Dedifferentiated amniotic fluid mesenchymal stem cell (primary cell): ENCODE measurements at regions not wholly inside any gene's neighbourhood (a gene's known extent, or its start where the extent isn't known, plus 50 kb on each side); places are given as distances from the start of the nearest gene placed in this dataset.
"Not testable (repeated sequence)": the region's sequence is repeated elsewhere in the genome, so short reads cannot be mapped to it uniquely, and the experiment has no call there.

Experiments
- DNase-seq: peaks from one replicate; pipeline ENCODE4 v3.0.0-alpha.2; 2016; ENCODE audit errors: extremely low spot score

- no peak for DNase-seq
Measured at GRCh38 chr1:143619851-143620250, 351.9 kb downstream of the FAM72C start.

GRCh38 chr1:143611159-143611558, 360.6 kb downstream of the FAM72C start:
- no peak for DNase-seq

DNA sequence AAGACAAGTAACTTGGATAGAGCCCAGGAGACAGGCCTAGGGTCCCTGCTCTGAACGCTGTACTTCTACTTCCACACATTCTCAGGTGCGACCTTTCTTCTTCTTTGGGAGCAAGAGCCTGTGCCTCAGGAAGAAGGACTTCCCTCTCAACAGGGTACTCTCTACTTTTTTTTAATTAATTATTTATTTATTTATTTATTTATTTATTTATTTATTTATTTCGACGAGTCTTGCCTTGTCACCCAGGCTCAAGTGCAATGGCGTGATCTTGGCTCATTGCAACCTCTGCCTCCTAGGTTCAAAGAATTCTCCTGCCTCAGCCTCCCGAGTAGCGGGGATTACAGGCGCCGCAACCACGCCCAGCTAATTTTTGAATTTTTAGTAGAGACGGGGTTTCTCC, 361.6 kb downstream of the FAM72C start:
- no peak for DNase-seq

DNA sequence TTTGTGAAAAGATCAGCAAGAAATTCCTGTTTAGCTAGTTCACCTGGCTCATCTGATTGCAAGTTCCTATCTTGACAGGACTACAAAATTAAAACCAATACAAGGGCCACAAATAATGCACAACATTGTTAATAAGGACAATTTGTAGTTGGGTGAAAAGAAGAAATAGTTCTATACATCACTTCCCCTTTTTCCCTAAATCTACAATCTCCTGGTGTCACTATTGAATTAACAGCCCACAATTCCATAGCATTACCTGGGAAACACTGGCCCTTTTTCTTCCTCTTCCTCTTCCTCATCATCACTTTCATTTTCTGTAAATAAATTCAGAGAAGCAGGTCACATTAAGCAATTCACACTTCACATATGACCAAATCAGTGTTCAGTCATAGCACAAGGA, 366.9 kb downstream of the FAM72C start:
- DNase-seq: no peak

- no peak for DNase-seq
Measured at GRCh38 chr1:143584508-143584907, 387.3 kb downstream of the FAM72C start.

DNA sequence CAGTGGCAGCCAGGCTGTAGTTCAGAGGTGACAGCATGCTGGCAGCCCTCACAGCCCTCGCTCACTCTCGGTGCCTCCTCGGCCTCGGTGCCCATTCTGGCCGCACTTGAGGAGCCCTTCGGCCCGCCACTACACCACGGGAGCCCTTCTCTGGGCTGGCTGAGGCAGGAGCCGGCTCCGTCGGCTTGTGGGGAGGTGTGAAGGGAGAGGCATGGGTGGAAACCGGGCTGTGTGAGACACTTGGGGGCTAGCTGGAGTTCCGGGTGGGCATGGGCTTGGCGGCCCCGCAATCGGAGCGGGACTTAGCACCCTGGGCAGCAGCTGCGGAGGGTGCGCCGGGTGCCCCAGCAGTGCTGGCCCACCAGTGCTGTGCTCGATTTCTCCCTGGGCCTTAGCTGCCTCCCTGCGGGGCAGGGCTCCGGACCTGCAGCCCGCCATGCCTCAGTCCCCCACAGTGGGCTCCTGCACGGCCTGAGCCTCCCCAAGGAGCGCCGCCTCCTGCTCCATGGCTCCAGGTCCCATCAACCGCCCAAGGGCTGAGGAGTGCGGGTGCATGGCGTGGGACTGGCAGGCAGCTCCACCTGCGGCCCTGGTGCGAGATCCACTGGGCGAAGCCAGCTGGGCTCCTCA, 396.8 kb downstream of the FAM72C start:
- DNase-seq: no peak

DNA sequence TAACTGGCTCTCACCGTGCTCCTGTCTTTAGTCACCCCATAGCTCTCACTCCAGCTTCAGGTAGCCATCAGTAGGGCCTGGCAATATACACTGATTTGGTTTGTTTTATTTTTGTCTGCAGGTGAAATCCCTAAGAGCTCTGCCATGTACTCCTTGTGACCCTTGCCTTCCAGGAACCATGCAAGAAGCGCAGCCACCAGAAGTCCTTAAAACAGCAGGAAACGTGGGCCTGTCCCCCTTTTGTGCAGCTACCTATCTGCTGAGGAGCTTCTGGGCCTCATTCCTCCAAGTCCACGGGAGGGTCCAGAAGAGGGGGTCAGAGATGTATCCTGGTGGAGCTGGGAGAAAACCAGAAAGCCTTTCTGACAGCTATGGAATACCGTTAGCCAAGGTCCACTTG, 399.1 kb downstream of the FAM72C start:
- DNase-seq: not testable (repeated sequence)

- DNase-seq: not testable (repeated sequence)
Measured at GRCh38 chr1:143563761-143564160, 408.0 kb downstream of the FAM72C start.

DNA sequence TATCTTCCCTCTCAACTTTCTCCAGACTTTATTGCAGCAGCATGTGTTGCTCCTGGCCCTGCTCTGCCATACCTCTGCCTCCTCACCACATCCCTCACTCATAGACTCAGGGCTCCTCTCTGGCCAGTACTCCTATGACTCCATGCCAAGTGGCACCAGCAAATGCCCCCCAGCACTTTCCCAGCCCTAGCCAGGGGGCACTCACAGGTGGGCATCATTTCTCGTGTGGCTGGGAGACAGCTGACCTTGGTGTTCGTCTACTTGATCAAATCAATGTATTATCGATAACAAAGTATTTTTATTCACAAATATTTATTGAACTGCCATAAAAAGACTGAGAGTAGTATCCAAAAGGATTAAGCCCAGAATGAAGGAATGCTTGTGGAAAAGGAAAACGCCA, 418.2 kb downstream of the FAM72C start:
- no peak for DNase-seq

DNA sequence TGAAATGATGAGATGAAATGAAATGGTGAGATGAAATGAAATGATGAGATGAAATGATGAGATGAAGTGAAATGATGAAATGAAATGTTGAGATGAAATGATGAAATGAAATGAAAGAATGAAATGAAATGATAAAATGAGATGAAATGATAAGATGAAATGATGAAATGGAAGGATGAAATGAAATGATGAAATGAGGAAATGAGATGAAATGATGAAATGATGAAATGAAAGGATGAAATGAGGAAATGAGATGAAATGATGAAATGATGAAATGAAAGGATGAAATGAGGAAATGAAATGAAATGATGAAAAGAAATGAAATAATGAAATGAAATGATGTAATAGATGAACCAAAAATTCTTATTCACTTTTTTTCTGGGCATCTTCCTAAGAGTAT, 467.1 kb downstream of the FAM72C start:
- DNase-seq: not testable (repeated sequence)

GRCh38 chr1:143504080-143504479, 467.7 kb downstream of the FAM72C start:
- not testable (repeated sequence) for DNase-seq

GRCh38 chr1:143503048-143503447, 468.7 kb downstream of the FAM72C start:
- DNase-seq: not testable (repeated sequence)

GRCh38 chr1:143502038-143502437, 469.7 kb downstream of the FAM72C start:
- DNase-seq: not testable (repeated sequence)

GRCh38 chr1:143498059-143498749, 473.6 kb downstream of the FAM72C start:
- DNase-seq: not testable (repeated sequence)

- no peak for DNase-seq
Measured at GRCh38 chr1:143497374-143497747, 474.4 kb downstream of the FAM72C start.

DNA sequence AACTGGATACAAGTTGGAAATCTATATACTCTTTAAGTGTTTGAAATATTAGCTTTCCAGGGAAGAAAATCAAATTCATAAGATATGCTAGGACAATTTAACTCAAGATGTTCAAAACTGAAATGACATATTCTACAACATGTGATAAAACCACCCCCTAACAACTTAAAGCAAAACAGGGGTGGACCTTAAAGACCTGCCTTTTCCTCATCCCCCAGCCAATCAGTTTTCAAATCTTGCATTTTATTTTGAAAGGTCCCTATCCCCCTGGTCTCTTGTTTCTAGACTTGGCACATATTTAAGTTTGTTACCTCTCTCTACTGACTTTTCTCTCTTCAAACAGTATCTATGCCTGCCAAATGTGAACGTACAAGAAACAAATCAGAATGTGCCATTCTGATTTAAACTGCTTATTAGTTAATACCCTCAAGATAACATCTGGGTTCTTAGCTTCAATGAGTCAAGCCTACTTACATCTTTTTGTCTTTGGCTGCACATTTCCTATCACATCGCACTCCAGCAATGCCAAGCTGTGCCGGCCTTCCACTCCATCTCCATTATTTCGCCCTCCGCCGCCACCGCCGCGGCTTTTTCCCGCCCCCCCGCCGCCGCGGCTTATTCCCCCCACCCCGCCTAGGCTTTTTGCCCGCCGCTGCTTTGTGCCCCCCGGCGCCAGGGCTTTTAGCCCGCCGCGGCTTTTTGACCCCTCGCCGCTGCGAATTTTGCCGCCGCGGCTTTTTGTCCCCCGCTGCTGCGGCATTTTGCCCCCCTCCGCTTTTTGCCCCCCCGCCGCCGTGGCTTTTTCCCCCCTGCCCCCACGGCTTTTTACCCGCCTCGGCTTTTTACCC, 475.0 kb downstream of the FAM72C start:
- DNase-seq: not testable (repeated sequence)
